Parathyroid adenoma (tissue), 2 donors: ENCODE measurements at regions not wholly inside any gene's neighbourhood (a gene's known extent, or its start where the extent isn't known, plus 50 kb on each side); places are given as distances from the start of the nearest gene placed in this dataset.

Source experiments
- H2AFZ ChIP-seq: fragments of 300-600 bp; sonication (generic); one replicate; pipeline ENCODE4 v1.7.0; 2017; ENCODE audit warnings: antibody characterized with exemption, mild to moderate bottlenecking
- H3K27ac ChIP-seq: fragments of 300-600 bp; sonication (generic); one replicate; pipeline ENCODE4 v1.7.0; 2017
- H3K27me3 ChIP-seq: fragments of 300-600 bp; sonication (generic); one replicate; pipeline ENCODE4 v1.7.0; 2017; ENCODE audit warnings: low read length; ENCODE audit not compliant: control insufficient read depth, insufficient read depth
- H3K36me3 ChIP-seq: fragments of 300-600 bp; sonication (generic); one replicate; pipeline ENCODE4 v1.7.0; 2017; ENCODE audit warnings: low read length; ENCODE audit not compliant: control insufficient read depth, insufficient read depth
- H3K4me1 ChIP-seq: fragments of 300-600 bp; sonication (generic); one replicate; pipeline ENCODE4 v1.7.0; 2017; ENCODE audit warnings: control low read depth
- H3K4me2 ChIP-seq: fragments of 300-600 bp; sonication (generic); one replicate; pipeline ENCODE4 v1.7.0; 2017; ENCODE audit warnings: low read length
- H3K4me3 ChIP-seq: fragments of 300-600 bp; sonication (generic); one replicate; pipeline ENCODE4 v1.7.0; 2017; ENCODE audit warnings: low read depth, low read length
- H3K79me2 ChIP-seq: fragments of 300-600 bp; sonication (generic); one replicate; pipeline ENCODE4 v1.7.0; 2017; ENCODE audit warnings: control low read depth
- H3K9ac ChIP-seq: fragments of 300-600 bp; sonication (generic); one replicate; pipeline ENCODE4 v1.7.0; 2017; ENCODE audit warnings: mild to moderate bottlenecking
- H3K9me3 ChIP-seq: fragments of 300-600 bp; sonication (generic); one replicate; pipeline ENCODE4 v1.7.0; 2017; ENCODE audit warnings: low read length; ENCODE audit not compliant: control insufficient read depth
- CTCF ChIP-seq: fragments of 300-600 bp; sonication (generic); IDR thresholded peaks from one replicate; pipeline ENCODE4 v1.7.0; 2017; ENCODE audit warnings: antibody characterized with exemption, mild to moderate bottlenecking
- donor health status: primary hyperparathyroidism.

GRCh38 chr2:143937723-143938350 is 582.1 kb downstream of the ZEB2 start:
- no peaks in the 10 kb centered on the region for H3K9me3 ChIP-seq
- H3K4me1 ChIP-seq: no peaks in the 10 kb centered on the region
- H3K4me3 ChIP-seq: peak overlapping the region; percentile 55
- H3K27me3 ChIP-seq: no peaks in the 10 kb centered on the region
- H3K9ac ChIP-seq: no peak overlapping the region
- H3K36me3 ChIP-seq: no peaks in the 10 kb centered on the region
- peak overlapping the region; percentile 78 for H3K4me2 ChIP-seq
- no peak for TF ChIP-seq CTCF
- peak overlapping the region; percentile 59 for H2AFZ ChIP-seq
- H3K79me2 ChIP-seq: no peaks in the 10 kb centered on the region
- no peak overlapping the region for H3K27ac ChIP-seq

- no peaks in the 10 kb centered on the region for H3K27me3 ChIP-seq
- no peaks in the 10 kb centered on the region for H3K79me2 ChIP-seq
- no peak overlapping the region for H3K9ac ChIP-seq
- H2AFZ ChIP-seq: peak overlapping the region; percentile 63
- peak overlapping the region; percentile 78 for H3K4me2 ChIP-seq
- no peaks in the 10 kb centered on the region for H3K36me3 ChIP-seq
- H3K9me3 ChIP-seq: no peaks in the 10 kb centered on the region
- no peaks in the 10 kb centered on the region for H3K4me1 ChIP-seq
- no peak overlapping the region for H3K27ac ChIP-seq
- TF ChIP-seq CTCF: no peak
- peak overlapping the region; percentile 55 for H3K4me3 ChIP-seq
These were observed 582.8 kb downstream of the ZEB2 start for GRCh38 chr2:143936848-143937722.

- Histone ChIP-seq H3K79me2 (no peaks in the 10 kb centered on the region), H3K27me3 (no peaks in the 10 kb centered on the region), H3K9me3 (no peaks in the 10 kb centered on the region), H3K36me3 (no peaks in the 10 kb centered on the region), H3K4me3 (peak overlapping the region; percentile 55), H3K27ac (no peak overlapping the region), H3K4me2 (peak overlapping the region; percentile 78), H2AFZ (peak overlapping the region; percentile 63), H3K9ac (no peak overlapping the region), H3K4me1 (no peaks in the 10 kb centered on the region)
- TF ChIP-seq CTCF: no peak
These were observed 583.4 kb downstream of the ZEB2 start for GRCh38 chr2:143936538-143936847.

GRCh38 chr2:143935482-143935752 is 584.5 kb downstream of the ZEB2 start:
- Histone ChIP-seq H3K27me3 (no peaks in the 10 kb centered on the region), H3K9ac (no peak overlapping the region), H3K4me1 (no peaks in the 10 kb centered on the region), H3K9me3 (no peaks in the 10 kb centered on the region), H3K27ac (no peak overlapping the region), H3K4me2 (no peak overlapping the region), H3K4me3 (no peak overlapping the region), H3K36me3 (no peaks in the 10 kb centered on the region), H3K79me2 (no peaks in the 10 kb centered on the region), H2AFZ (no peak overlapping the region)
- TF ChIP-seq CTCF: no peak
